Gastrocnemius medialis (tissue), 4 donors: ENCODE measurements at regions not wholly inside any gene's neighbourhood (a gene's known extent, or its start where the extent isn't known, plus 50 kb on each side); places are given as distances from the start of the nearest gene placed in this dataset.

Experiments used
- ATAC-seq, 2 donors: fragments of 150-250 bp; one replicate each; pipeline ENCODE4 v1.9.1; 2016
- DNase-seq, 2 donors: peaks; one replicate each; pipeline ENCODE4 v3.0.0-alpha.2; 2019
- H3K27ac ChIP-seq, 4 donors: fragments of 200-600 bp; sonication (generic); 1 replicate in 1 of 4; 2 replicates in 3 of 4; pipeline ENCODE4 v1.5.1; 2016 to 2018; ENCODE audit warnings: mild to moderate bottlenecking in 2 of 4, moderate library complexity in 1 of 4
- H3K27me3 ChIP-seq, 3 donors: fragments of 200-600 bp; sonication (generic) in 2 of 3; 1 replicate in 1 of 3; 2 replicates in 2 of 3; pipeline versions ENCODE4 v1.5.1 to v1.6.0; 2016 to 2019; ENCODE audit warnings: mild to moderate bottlenecking in 1 of 3, moderate library complexity in 1 of 3
- H3K36me3 ChIP-seq, 2 donors: fragments of 200-600 bp; sonication (generic) in 1 of 2; one replicate each; pipeline ENCODE4 v1.5.1; 2017 to 2018
- H3K4me1 ChIP-seq, 2 donors: fragments of 200-600 bp; sonication (generic) in 1 of 2; one replicate each; pipeline ENCODE4 v1.5.1; 2016 to 2017; ENCODE audit warnings: mild to moderate bottlenecking in 2 of 2
- H3K4me3 ChIP-seq, 4 donors: fragments of 200-600 bp; sonication (generic) in 3 of 4; 1 replicate in 1 of 4; 2 replicates in 3 of 4; pipeline ENCODE4 v1.5.1; 2016 to 2019; ENCODE audit warnings: mild to moderate bottlenecking in 2 of 4
- H3K9me3 ChIP-seq, 3 donors: fragments of 200-600 bp; sonication (generic) in 2 of 3; 1 replicate in 1 of 3; 2 replicates in 2 of 3; pipeline ENCODE4 v1.5.1; 2016 to 2019
- CTCF ChIP-seq, 5 experiments: fragments of 450-650 bp in 3 of 5; fragments of 200-600 bp in 2 of 5; sonication (generic) in 2 of 5; IDR thresholded peaks in 4 of 5; conservative IDR thresholded peaks in 1 of 5; 1 replicate in 4 of 5; 2 replicates in 1 of 5; pipeline ENCODE4 v1.5.1; 2016 to 2019; ENCODE audit warnings: antibody characterized with exemption in 5 of 5, mild to moderate bottlenecking in 3 of 5, moderate library complexity in 3 of 5
- POLR2A ChIP-seq, 2 donors: fragments of 450-650 bp; IDR thresholded peaks; one replicate each; pipeline ENCODE4 v1.6.1; 2017; ENCODE audit warnings: antibody characterized with exemption in 2 of 2, mild to moderate bottlenecking in 2 of 2, moderate library complexity in 2 of 2
- in situ Hi-C, 4 donors: fragments of 200-750 bp; cut with MboI; loops; one replicate each; pipeline versions ENCODE4 v1.15.0 to v1.8.0; 2017; ENCODE audit warnings: low sequenced_read_pairs in 4 of 4
- intact Hi-C: fragments of 100-400 bp; cut with DNase I; formaldehyde crosslinking; loops from one replicate; pipeline ENCODE4 v1.15.1; 2023; ENCODE audit warnings: low total_unique reads

- no peak for ATAC-seq
- no peak for DNase-seq
- TF ChIP-seq POLR2A (IDR thresholded peaks at IDR 0.05): no peak
- TF ChIP-seq CTCF (IDR thresholded peaks at IDR 0.05 in 4 of 5, conservative IDR thresholded peaks at IDR 0.05 in 1 of 5): no peak
- Histone ChIP-seq H3K4me1 (no peaks in the 10 kb centered on the region), H3K9me3 (no peaks in the 10 kb centered on the region), H3K27ac (no peak overlapping the region), H3K27me3 (no peaks in the 10 kb centered on the region), H3K4me3 (no peak overlapping the region), H3K36me3 (no peaks in the 10 kb centered on the region)
- in situ Hi-C loops: loop anchor here in 3 of 4 donors (10.0 to 25.0 kb wide), 5 partner anchors 542 to 1217 kb away; no protein-coding TSS in a partner anchor
- intact Hi-C loops: no loop called here
Measured at GRCh38 chr3:153045150-153045549, 116.9 kb upstream of the RAP2B start.

GRCh38 chr3:153050978-153051377, 111.0 kb upstream of the RAP2B start:
- Histone ChIP-seq H3K27ac (no peak overlapping the region), H3K4me3 (no peak overlapping the region), H3K9me3 (no peaks in the 10 kb centered on the region), H3K36me3 (no peaks in the 10 kb centered on the region), H3K4me1 (no peaks in the 10 kb centered on the region), H3K27me3 (no peaks in the 10 kb centered on the region)
- TF ChIP-seq CTCF (IDR thresholded peaks at IDR 0.05 in 4 of 5, conservative IDR thresholded peaks at IDR 0.05 in 1 of 5) (no peak), POLR2A (IDR thresholded peaks at IDR 0.05) (no peak)
- in situ Hi-C loops (no loop called here), intact Hi-C loops (no loop called here)
- DNase-seq (no peak), ATAC-seq (no peak)

GRCh38 chr3:153051427-153052095, 110.5 kb upstream of the RAP2B start:
- in situ Hi-C loops: no loop called here
- no peak for DNase-seq
- H3K27me3 ChIP-seq: no peaks in the 10 kb centered on the region
- no peaks in the 10 kb centered on the region for H3K4me1 ChIP-seq
- no peaks in the 10 kb centered on the region for H3K36me3 ChIP-seq
- no peak for ATAC-seq
- H3K27ac ChIP-seq: no peak overlapping the region
- H3K4me3 ChIP-seq: no peak overlapping the region
- TF ChIP-seq POLR2A (IDR thresholded peaks at IDR 0.05) (no peak), CTCF (IDR thresholded peaks at IDR 0.05 in 4 of 5, conservative IDR thresholded peaks at IDR 0.05 in 1 of 5) (no peak)
- intact Hi-C loops: no loop called here
- H3K9me3 ChIP-seq: no peaks in the 10 kb centered on the region

- no peak for DNase-seq
Measured at GRCh38 chr3:153052096-153052460, 109.9 kb upstream of the RAP2B start.

More at GRCh38 chr3:153052096-153052460, 109.9 kb upstream of the RAP2B start:
- Histone ChIP-seq H3K9me3 (no peaks in the 10 kb centered on the region), H3K4me3 (no peak overlapping the region), H3K27me3 (no peaks in the 10 kb centered on the region), H3K4me1 (no peaks in the 10 kb centered on the region), H3K27ac (no peak overlapping the region), H3K36me3 (no peaks in the 10 kb centered on the region)
- no peak for TF ChIP-seq POLR2A (IDR thresholded peaks at IDR 0.05)
- TF ChIP-seq CTCF (IDR thresholded peaks at IDR 0.05 in 4 of 5, conservative IDR thresholded peaks at IDR 0.05 in 1 of 5): no peak
- in situ Hi-C loops: no loop called here
- no peak for ATAC-seq
- intact Hi-C loops: no loop called here
